ENCODE measurements at regions not wholly inside any gene's neighbourhood (a gene's known extent, or its start where the extent isn't known, plus 50 kb on each side); places are given as distances from the start of the nearest gene placed in this dataset.

DNA sequence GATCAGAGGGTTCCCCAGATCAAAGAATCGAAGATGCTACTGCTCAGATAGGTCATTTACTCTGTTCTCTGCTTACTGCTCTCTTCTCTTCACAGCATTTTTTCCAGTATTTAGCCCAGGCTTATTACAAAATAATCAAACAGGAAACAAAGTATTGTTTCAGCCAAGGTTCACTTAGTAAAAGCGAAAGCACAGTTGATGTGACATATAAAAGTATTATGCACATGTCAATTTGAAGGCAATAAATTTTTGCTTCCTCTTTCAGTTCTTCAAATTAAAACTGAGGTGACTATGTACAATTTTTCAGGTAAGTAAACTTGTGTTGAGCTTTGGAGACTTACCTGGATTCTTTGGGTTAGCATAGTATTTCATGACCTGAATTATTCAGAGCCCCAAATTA lies 262.8 kb upstream of the CHST9 start:
- no peak for DNase-seq

DNA sequence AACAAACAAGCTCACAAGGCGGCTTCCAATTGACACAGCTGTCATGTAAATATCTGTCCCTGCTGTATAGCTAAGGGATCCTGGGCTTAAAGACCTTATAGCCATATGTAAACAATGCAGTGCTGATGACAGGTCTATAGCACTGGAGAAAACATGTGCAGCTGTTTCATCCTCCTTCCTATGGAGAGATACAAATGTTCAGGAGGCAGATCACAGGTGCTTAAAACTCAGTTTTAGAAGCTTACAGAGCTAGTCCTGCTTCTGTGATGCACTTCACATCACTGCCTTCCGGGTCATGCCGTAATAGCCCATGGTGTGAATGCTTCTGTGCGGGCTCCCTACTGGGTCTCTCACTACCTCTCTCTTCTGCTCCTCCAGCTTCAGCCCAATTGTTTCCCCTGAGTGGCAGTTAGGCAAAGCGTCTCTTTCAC lies 262.4 kb upstream of the CHST9 start:
- peak; percentile 14 for DNase-seq

DNA sequence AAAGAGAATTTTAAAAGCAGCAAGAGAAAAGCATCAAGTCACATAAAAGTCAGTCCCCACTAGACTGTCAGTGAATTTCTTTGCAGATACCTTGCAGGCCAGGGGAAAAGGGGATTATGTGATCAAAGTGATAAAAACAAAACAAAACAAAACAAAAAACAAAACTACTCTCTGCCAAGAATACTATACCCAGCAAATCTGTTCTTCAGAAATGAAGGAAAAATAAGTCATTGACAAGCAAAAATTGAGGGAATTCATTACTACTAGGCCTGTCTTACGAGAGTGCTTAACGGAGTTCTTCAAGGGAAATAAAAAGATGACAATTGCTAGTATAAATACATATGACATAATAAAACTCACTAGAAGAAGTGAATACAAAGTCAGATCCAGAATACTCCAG lies 245.5 kb upstream of the CHST9 start:
- no peak for DNase-seq

DNA sequence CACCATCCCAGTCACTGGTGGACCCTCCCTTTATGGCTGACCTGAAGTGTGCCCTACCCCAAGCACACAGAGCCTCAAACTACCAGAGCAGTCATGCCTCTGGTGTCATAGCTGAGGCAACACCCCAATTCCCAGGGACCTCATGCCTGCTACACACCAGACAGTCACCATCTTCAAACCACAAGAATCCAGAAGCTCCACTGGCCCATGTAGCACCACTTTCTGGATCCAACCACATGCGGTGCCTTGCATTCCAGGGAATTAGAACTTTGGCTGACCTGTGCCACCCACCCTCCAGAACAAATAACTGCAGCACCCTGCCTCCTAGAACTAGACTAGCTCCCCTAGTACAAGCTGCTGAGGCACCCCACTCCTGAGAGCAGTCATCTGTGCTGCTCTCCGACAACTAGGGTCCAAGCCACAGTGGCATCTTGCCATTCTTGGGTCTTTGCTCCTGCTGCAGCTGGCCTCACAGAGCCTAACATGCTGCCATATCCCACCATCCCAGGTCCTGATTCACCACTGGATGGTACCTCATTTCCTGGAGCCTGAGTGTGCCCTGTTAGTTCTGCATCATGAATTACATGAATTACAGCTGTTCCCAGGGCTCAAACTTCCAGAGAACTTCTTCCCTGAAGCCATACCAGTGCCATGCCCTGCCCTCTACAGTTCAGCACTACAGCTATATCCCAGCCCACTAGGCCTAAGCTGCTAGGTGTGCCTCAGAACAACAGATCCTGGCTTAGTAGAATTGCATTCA lies 243.8 kb upstream of the CHST9 start:
- no peak for DNase-seq

DNA sequence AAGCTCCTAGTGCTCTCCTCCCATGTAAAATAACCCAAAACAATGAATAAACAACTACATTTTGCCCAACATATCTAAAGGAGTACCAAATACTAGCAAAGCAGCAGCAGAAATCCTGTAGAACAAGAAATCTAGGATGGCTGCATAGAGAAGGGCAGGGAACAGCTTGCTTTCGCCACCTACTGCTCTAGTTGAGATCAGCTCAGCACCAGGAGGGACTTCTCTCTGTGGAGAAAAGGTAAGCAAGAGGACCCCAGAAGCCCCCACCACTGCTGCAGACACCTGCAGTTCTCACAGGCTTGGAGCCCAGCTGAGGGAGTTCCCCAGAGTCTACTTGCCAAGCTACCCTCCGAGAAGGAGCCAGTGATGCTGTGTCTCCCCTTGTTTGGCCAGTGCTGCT lies 243.0 kb upstream of the CHST9 start:
- DNase-seq = no peak

DNA sequence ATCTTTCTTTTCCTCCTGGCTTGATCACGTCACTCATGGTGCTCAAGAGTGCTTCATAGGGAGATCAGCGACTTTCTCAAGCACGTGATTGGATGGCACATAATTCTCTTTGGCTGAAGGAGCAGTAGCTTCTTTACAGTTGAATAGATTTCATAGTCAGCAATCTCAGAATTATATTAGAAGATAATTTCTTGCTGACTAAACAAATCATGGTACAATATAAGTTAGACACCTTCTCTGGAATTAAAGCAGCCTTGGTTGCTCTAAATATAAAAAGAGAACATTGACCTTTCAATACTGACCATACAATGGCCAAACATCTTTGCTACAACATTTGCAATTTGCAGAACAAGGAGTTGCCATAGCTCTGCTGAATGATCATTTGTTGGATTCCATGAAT lies 238.5 kb upstream of the CHST9 start:
- no peak for DNase-seq

DNA sequence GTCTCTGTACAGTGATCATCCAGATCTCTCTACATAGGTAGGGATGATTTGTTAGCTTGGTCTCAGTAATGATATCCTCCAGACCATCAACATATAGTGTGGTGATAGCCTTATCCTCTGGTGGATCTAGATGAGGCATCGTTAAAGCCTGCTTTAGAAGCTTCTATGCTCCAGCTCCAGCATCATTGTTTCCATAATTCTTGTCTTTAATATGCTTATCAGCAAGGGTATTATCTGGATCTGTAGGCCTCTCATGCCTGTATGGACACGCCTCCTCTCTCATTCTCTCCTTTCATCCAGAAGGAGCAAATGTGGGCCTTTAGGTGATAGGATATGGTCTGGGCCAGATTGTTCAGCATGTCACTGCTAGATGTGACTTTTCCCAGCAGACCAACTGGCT lies 234.5 kb upstream of the CHST9 start:
- no peak for DNase-seq

DNA sequence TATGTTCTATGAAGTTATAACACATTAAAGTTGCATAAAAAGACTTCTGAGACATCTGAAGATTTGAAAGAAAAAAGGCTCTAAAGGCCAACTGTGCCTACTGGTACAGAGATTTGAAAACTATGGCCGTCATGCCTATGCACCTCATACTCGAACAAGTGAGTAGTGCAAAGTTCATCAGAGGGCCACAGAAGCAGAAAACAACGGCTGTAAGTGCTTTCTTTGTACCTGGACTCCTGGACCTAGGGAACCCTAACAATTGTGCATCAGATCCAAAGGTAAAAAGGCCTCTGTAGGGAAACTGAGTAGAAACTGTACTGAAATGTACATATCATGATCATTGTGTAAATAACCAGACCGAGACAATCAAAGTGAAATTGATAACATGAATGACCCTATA lies 230.4 kb upstream of the CHST9 start:
- no peak for DNase-seq

DNA sequence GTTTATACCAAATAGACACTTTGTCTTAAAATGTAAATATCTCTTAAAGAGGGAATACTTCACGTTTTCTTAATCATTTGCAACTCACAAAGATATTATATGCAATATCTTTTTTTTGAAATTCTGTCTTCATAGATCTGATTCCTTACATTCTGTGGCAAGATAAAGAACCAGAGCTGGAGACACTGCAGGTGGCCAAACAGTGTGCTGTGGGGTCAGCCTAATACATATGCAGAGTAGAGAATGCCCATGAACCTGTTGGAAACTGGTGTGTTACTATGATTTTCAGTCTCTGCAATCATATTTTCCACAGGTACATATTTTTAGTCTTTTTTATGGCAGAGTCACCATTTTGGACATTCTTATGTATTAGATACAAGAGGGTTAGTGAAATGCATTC lies 229.6 kb upstream of the CHST9 start:
- DNase-seq = no peak

DNA sequence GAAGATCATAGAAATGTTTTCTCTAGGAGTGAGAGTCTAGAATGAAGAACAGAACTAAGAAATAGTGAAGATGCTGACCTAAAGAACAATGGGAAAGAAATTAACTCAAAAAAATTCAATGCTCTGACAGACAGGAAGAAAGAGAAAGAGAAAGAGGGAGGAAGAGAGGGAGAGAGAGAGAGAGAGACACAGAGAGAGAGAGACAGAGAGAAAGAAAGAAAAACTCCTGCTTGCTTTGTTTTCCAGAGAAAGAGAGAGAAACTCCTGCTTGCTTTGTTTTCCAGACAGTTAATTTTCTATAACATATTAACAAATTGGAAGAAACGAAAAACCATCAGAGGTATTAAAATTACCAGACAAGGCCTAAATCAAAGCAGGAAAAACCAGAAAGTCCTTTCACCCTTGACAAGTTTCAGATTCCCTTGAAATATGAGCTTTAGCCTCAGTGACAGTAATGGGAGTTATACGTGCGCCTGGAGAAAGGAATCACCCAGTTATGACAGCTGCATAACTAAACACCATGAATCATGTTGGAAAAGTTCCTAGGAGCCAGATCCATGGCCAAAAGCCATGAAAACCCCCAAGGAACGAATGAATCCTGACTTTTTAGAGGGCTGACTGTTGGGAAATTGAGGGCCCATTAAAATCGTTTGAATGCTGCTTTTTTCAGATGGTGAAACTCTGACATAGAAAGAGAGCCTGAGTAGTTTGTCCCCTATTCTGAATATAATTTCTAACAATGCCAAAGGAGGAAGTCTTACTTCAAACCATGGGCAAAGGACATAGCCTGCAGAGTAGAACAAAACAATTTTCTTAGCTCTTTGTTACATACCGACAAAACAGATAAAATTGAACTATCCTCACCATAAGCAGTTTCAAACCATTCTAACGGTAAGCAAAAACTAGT lies 228.6 kb upstream of the CHST9 start:
- DNase-seq = no peak

DNA sequence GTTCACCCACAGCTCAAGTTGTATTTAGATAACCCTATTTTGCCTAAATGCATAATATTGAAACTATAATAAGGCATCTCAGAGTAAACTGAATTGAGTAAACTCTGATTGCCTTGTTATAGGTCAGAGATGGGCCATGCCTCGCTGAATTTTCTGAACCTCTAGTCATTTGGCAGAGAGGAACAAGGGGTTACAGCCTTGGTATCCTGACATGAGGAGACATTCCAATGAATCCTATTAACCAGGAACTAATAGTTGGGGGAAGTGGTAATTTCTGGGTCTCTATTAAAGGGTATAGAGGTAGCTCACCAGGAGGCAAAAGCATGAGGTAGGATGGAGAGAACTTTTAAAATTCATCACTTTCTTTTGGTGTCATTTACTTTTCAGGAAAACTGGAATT lies 227.4 kb upstream of the CHST9 start:
- no peak for DNase-seq

DNA sequence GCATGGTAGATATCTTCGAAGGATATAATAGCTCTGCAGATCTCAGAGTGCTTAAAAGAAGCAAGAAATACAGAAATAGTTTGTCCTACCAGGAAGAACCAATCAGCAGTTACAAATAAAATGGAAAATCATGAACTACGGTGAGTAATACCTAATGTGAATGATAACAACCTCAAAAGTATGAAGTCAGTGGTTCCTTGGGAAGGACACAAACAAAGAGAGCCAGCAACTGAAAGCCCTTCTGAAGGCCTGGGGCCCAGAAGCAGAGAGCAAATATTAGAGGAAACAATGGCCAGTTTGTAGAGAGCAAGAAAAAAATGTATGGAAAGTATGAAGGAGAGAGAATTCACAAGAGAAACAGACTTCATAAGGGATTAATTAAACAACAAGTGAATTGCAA lies 226.8 kb upstream of the CHST9 start:
- no peak for DNase-seq

DNA sequence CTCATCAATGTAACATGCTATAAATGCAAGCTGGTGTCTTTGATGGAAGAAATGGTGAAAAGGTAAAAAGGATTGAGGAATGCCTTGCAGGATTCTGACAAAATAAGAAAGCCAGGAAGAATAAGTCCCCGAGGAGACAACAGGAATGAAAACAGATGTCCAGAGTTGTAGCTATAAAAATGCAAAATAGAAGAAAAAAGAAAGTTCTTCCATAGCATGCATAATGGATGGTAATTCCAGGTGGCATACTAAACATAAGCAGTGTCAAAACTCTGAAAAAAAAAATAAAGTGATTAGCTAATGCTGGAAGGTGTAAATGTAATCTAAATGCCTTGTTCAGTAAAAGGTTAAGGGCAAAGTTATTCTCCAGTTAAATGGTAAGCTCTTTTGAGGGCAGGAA lies 225.9 kb upstream of the CHST9 start:
- DNase-seq = no peak

DNA sequence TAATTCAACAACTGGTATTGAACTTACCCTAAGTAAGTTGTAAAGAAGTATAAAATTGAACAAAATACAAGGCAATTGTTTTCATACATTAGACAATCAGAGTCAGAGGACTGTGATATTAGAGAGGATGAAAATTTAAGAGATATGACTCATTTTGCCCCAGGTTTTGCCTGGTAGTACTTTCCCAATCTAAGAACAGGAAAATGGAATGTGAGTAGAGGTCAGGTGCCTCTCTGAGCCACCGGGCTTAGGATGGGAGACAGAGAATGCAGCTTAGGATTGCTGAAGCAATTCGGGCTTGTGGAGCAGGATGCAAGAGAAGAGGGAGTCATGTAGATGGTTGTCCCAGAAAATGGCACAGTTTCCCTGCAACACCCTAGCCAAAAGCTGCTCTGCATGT lies 219.7 kb upstream of the CHST9 start:
- no peak for DNase-seq

DNA sequence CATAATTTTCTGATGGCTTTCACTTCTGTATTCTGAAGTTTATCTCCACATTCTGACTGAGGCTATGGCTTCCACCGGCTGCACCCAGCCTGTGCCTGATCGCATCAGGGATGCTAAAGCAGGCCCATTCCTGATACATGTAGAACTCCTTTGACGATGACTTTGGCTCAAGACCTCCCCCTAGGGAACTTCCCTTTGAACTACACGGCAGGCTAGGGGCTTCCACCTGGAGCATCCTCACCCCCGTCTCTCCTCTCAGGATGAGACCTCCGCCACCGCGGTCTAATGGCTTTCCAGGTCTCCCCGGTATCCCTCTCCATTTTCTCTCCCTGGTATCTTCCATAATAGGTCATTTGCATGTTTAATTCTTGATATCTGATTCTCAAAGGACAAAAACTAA lies 214.9 kb upstream of the CHST9 start:
- DNase-seq = no peak

DNA sequence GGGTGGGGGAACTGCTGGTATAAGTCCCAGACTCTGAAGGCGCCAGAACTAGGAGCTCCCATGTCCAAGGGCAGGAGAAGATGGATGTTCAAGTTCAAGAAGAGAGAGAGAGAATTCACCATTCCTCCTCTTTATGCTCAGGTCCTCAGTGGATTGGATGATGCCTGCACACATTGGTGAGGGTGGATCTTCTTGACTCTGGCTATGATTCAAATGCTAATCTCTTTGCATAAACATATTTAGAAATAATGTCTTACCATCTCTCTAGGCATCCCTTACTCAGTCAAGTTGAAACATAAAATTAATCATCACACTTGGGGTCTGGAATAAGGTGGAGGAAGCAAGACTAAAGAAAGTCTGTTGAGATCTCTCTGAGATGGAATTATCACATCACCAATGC lies 210.6 kb upstream of the CHST9 start:
- DNase-seq = no peak

DNA sequence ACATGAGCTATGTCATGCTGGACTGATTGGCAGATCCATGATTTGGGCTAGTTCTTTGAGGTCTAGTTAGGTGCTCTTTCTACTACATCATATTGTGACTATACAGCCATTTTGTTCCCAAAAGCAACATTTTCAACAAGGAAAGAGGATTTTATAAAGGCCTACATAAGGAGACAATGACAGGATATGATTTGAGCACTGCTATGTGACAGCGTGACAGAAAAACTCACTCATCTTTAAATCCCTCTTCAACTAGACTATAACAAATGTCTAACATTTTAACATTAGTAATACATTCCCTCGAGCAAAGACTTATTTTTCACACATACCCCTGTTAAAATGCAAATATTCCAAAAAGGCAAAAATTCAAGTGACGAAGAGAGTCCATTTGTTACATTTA lies 209.6 kb upstream of the CHST9 start:
- no peak for DNase-seq

DNA sequence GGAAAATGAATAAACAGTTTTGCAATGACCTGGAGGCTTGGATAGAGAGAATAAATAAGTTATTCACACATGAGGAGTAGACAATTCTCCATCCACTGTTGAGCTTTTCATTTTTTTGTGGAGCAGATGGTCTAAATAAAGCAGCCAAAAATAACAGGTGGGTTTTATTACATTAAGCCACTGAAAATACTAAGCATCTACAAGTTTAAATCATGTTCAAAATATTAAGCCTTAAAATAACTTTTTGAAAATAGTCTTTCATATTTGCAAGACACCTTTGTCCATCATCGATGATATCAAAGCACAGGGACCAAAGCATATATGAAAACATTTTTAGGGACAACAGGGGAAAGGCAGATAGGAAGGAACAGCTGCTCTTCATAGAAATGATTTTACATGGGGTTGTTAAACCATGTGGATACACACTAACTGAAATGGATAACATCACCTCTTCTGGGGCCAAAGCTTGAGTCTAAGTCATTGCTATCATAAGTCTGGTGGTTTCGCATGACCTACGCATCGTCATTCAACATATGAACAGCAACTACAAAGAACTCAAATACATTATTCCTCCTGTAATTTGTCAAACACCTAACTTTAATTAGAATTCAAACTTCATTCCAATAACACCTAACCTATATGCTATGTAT lies 197.6 kb upstream of the CHST9 start:
- no peak for DNase-seq

DNA sequence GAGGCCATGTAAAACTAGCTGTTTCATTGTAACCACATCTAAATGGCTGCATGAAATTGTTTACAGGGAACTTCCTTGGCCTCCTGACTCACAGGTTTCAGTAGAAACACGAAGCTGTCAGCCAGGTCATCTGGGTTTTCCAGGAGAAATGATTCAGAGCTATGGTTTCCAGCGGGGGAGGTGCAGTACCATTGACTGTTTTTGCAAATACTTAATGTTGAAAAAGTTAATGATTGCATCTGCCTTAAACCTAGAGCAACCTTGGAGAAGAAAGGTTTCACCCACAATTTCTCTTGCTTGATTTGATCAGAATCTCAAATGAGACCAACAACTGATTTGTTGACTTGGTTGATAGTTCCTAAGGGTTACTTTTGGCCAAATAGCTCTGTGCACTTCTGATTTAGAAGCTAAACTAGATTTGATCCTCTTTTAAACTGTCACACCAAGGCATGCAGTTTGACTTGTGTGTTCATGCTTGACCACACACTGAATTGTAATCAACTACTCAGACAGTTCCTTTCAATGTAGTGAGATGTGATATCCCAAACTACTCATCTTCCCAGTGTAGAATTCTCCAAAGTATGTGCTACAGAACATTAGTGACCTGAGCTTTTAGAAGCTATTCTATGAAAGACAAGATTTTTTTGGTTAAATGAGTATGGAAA lies 193.5 kb upstream of the CHST9 start:
- no peak for DNase-seq

DNA sequence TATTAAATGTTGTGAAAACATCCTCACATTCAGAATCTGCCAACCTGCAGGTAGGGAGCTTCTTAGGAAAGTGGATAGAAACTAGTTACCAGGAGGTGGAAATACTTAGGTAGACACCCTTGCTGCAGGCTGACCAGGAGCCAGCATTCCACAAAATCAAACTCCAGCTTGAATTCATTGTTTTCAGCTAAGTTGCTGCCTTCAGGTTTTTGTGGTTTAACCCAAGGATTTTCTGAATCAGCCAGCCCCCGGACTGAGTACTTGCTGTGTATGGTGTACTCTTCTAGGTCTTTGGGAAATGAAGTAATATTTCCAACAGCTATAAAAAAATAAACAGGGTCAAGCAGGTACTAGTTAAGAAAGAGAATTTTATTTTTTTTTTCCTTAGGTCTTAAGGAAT lies 192.1 kb upstream of the CHST9 start:
- DNase-seq = no peak

DNA sequence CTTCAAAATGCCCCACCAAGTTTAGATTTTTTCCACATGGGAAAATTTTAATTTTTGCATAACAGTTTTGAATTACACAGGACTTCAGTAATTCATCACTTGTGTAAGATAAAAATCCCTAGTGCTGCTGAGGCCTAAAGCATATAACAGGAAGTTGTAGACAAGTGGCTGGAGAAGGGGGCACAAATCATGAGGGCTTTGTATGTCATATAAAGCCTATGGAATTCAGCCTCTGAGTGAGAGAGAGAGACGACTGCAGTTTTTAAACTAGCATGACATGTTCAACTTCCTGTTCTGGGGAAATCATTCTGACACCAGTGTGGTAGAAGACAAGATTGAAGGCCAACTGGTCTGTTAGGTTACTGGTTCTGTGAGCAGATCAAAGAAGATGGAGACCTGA lies 187.3 kb upstream of the CHST9 start:
- DNase-seq = no peak

DNA sequence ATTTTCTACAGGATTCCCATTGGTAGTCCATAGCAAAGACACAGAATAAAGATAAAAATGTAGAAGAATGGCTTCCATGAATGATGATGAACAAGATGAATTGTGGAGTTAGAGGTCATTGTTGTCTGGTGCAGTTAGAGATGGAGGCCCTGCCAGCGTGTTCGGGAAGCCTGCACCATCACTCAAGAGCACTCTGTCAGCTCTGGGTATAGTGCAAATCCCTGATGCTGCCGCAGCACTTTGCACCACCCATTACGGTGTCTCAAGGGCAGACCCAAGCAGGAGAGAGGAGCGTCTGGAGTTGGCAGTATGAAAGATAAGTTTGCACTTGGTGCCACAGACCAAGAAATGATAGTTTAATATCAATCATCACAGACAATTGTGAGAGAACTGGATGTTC lies 181.6 kb upstream of the CHST9 start:
- no peak for DNase-seq

DNA sequence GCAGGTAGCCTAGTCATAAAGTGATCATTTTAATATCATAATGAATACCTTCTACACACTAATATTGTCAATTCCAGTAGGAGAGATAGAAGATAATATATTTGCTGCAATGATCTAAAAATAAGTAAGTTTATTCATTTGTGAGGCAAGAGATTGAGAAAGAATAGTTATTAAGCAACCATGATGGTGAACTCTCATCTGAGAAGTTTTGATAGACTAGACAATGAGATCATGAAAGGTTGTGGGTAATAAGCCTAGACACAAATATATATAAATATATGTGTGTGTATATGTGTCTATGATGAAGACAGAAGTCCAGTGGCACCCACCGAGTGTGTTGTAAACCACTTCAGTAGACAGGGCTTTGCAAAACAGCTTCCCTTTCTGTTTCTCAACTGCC lies 181.0 kb upstream of the CHST9 start:
- no peak for DNase-seq

Data from NCI-H524 treated with DMSO at 0.1 percent for 48 hours (cell line).